ENCODE measurements at regions not wholly inside any gene's neighbourhood (a gene's known extent, or its start where the extent isn't known, plus 50 kb on each side); places are given as distances from the start of the nearest gene placed in this dataset.

DNA sequence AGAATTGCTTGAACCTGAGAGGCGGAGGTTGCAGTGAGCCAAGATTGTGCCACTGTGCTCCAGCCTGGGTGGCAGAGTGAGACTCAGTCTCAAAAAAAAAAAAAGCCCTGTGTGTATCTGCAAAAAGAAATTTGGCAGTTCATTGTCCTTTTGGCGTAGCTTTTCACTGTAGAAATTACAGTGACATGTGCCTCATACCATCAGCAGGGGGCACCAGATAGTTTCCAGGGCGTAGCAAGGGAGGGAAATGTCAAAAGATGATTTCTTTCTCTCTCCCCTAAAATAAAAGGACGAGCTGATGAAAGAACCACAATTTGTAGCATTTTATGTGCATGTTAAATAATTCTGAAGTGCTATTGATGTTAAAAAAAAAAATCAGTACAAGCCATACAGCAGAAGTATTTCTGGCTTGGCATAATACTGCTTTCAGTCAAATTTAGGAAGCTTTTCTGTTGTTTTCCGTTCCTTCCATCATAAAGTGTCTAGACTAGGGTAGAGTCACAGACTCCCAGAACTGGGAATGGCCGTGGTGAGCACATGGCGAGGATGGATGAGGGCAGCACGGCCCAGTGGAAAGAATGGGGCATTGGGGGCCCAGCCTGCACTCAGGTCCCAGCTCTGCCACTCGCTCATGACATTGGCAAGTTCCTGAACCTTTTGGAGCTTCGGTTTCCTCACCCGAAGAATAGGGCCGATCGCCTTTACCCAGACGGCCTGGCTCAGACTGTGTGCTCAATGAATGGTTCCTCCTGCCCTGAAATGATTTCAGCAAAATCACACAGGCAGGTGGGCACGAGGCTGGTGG lies 59.8 kb upstream of the RPH3AL start:
- Histone ChIP-seq H2AFZ (ENCODE audit: low read length) (no peak overlapping the region), H3K9me3 (ENCODE audit: low read length) (no peaks in the 10 kb centered on the region), H3K36me3 (replicated peaks in 1 of 2; ENCODE audit: control insufficient read depth in 1 of 2, insufficient read depth in 2 of 2, low read length in 2 of 2) (no peaks in the 10 kb centered on the region), H3K4me1 (ENCODE audit: insufficient read depth, low read length) (peaks cover 33% of the 10 kb centered on the region), H3K9ac (ENCODE audit: insufficient read depth, low read depth, low read length) (no peak overlapping the region), H3K4me3 (replicated peaks in 1 of 3; ENCODE audit: insufficient read depth in 1 of 3, low read depth in 2 of 3, low read length in 3 of 3) (no peak overlapping the region), H3K79me2 (ENCODE audit: insufficient read depth, low read length) (no peaks in the 10 kb centered on the region), H3K4me2 (ENCODE audit: low read depth, low read length) (no peak overlapping the region), H4K20me1 (ENCODE audit: insufficient read depth, low read length) (no peaks in the 10 kb centered on the region), H3K27ac (ENCODE audit: extremely low read length, insufficient read depth, low read length) (no peak overlapping the region), H3K27me3 (ENCODE audit: control insufficient read depth in 1 of 2, insufficient read depth in 2 of 2, low read length in 2 of 2) (no peaks in the 10 kb centered on the region)
- ATAC-seq (0 out of 3 replicates have a peak, but pooled peaks have one; percentile 17), FAIRE-seq (peak; percentile 66), DNase-seq (ENCODE audit: low spot score) (peak; percentile 55)
- intact Hi-C loops (cut with micrococcal nuclease; ENCODE audit: unreplicated experiment), result loop anchor here (5.0 kb wide), 2 partner anchors 275 to 585 kb away; partner anchors contain the start of gene TIMM22
- CTCF ChIA-PET (ENCODE audit: low intra/inter-chr PET ratio, low total read pairs), result interaction anchor here (0.8 to 1.2 kb wide), 2 partner anchors 288 kb away, joined by 4 read pairs; no protein-coding TSS in a partner anchor
- in situ Hi-C loops (cut with HindIII; ENCODE audit: extremely low pct_ligation_motif_present, low pct_unique_long_range_greater_than_20kb), result no loop called here
- WGBS (ENCODE audit: low lambda C conversion rate), result 54% methylated on average over 11 of the region's 15 CpGs
- no TSS peak for BruUV-seq (replicated peaks)
- POLR2A ChIA-PET, result interaction anchor here (0.9 to 1.5 kb wide), 2 partner anchors 34 to 584 kb away, joined by 3 to 4 read pairs; partner anchors contain the start of gene TIMM22
- 0 out of 2 replicates have a peak, but pooled peaks have one; percentile 31 for TF ChIP-seq BRCA1 (CRISPR knock-in tag; IDR thresholded peaks at IDR 0.05)
- TF ChIP-seq HNF4A (CRISPR knock-in tag; IDR thresholded peaks at IDR 0.05), result no peak
- TF ChIP-seq, protein P1, sequence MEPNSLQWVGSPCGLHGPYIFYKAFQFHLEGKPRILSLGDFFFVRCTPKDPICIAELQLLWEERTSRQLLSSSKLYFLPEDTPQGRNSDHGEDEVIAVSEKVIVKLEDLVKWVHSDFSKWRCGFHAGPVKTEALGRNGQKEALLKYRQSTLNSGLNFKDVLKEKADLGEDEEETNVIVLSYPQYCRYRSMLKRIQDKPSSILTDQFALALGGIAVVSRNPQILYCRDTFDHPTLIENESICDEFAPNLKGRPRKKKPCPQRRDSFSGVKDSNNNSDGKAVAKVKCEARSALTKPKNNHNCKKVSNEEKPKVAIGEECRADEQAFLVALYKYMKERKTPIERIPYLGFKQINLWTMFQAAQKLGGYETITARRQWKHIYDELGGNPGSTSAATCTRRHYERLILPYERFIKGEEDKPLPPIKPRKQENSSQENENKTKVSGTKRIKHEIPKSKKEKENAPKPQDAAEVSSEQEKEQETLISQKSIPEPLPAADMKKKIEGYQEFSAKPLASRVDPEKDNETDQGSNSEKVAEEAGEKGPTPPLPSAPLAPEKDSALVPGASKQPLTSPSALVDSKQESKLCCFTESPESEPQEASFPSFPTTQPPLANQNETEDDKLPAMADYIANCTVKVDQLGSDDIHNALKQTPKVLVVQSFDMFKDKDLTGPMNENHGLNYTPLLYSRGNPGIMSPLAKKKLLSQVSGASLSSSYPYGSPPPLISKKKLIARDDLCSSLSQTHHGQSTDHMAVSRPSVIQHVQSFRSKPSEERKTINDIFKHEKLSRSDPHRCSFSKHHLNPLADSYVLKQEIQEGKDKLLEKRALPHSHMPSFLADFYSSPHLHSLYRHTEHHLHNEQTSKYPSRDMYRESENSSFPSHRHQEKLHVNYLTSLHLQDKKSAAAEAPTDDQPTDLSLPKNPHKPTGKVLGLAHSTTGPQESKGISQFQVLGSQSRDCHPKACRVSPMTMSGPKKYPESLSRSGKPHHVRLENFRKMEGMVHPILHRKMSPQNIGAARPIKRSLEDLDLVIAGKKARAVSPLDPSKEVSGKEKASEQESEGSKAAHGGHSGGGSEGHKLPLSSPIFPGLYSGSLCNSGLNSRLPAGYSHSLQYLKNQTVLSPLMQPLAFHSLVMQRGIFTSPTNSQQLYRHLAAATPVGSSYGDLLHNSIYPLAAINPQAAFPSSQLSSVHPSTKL (CRISPR knock-in tag; IDR thresholded peaks at IDR 0.05), result no peak
- TF ChIP-seq RAD21 (CRISPR knock-in tag; IDR thresholded peaks at IDR 0.05), result peak; percentile 75
- TF ChIP-seq, protein P2, sequence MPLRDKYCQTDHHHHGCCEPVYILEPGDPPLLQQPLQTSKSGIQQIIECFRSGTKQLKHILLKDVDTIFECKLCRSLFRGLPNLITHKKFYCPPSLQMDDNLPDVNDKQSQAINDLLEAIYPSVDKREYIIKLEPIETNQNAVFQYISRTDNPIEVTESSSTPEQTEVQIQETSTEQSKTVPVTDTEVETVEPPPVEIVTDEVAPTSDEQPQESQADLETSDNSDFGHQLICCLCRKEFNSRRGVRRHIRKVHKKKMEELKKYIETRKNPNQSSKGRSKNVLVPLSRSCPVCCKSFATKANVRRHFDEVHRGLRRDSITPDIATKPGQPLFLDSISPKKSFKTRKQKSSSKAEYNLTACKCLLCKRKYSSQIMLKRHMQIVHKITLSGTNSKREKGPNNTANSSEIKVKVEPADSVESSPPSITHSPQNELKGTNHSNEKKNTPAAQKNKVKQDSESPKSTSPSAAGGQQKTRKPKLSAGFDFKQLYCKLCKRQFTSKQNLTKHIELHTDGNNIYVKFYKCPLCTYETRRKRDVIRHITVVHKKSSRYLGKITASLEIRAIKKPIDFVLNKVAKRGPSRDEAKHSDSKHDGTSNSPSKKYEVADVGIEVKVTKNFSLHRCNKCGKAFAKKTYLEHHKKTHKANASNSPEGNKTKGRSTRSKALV (CRISPR knock-in tag; IDR thresholded peaks at IDR 0.05), result 0 out of 2 replicates have a peak, but pooled peaks have one; percentile 37
- 0 out of 2 replicates have a peak, but pooled peaks have one; percentile 21 for TF ChIP-seq SMAD3 (CRISPR knock-in tag; IDR thresholded peaks at IDR 0.05)
- TF ChIP-seq, protein P3, sequence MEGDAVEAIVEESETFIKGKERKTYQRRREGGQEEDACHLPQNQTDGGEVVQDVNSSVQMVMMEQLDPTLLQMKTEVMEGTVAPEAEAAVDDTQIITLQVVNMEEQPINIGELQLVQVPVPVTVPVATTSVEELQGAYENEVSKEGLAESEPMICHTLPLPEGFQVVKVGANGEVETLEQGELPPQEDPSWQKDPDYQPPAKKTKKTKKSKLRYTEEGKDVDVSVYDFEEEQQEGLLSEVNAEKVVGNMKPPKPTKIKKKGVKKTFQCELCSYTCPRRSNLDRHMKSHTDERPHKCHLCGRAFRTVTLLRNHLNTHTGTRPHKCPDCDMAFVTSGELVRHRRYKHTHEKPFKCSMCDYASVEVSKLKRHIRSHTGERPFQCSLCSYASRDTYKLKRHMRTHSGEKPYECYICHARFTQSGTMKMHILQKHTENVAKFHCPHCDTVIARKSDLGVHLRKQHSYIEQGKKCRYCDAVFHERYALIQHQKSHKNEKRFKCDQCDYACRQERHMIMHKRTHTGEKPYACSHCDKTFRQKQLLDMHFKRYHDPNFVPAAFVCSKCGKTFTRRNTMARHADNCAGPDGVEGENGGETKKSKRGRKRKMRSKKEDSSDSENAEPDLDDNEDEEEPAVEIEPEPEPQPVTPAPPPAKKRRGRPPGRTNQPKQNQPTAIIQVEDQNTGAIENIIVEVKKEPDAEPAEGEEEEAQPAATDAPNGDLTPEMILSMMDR (CRISPR knock-in tag; IDR thresholded peaks at IDR 0.05), result peak; percentile 84
- TF ChIP-seq SMC3 (IDR thresholded peaks at IDR 0.05; ENCODE audit: low read length), result peak; percentile 95
- peak; percentile 86 for TF ChIP-seq STAG1 (CRISPR knock-in tag; IDR thresholded peaks at IDR 0.05)
- TF ChIP-seq ZKSCAN5 (CRISPR knock-in tag; IDR thresholded peaks at IDR 0.05), result no peak
- no peak for TF ChIP-seq MEF2D (CRISPR knock-in tag; IDR thresholded peaks at IDR 0.05)
- no peak for TF ChIP-seq ZNF878 (CRISPR knock-in tag; IDR thresholded peaks at IDR 0.05)
- TF ChIP-seq RXRB (CRISPR knock-in tag; IDR thresholded peaks at IDR 0.05; ENCODE audit: borderline replicate concordance), result peak; percentile 36; the same call in 1 of the 2 replicates
- no peak for TF ChIP-seq ZBTB7B (CRISPR knock-in tag; IDR thresholded peaks at IDR 0.05)
- no peak for TF ChIP-seq ARNTL (CRISPR knock-in tag; IDR thresholded peaks at IDR 0.05)
- TF ChIP-seq RFXAP (CRISPR knock-in tag; IDR thresholded peaks at IDR 0.05; ENCODE audit: borderline replicate concordance), result no peak
- no peak for TF ChIP-seq SMAD1 (CRISPR knock-in tag; IDR thresholded peaks at IDR 0.05; ENCODE audit: borderline replicate concordance, low read depth)
- 0 out of 2 replicates have a peak, but pooled peaks have one; percentile 25 for TF ChIP-seq MXD4 (CRISPR knock-in tag; IDR thresholded peaks at IDR 0.05)

All from HepG2 (cell line).